Thoracic aorta (tissue), 2 donors: ENCODE measurements at regions not wholly inside any gene's neighbourhood (a gene's known extent, or its start where the extent isn't known, plus 50 kb on each side); places are given as distances from the start of the nearest gene placed in this dataset.

Experiments
- ATAC-seq: fragments of 150-250 bp; one replicate; pipeline ENCODE4 v1.8.0; 2017; ENCODE audit warnings: low read depth; ENCODE audit not compliant: insufficient number of reproducible peaks, low FRiP score
- DNase-seq: peaks from one replicate; pipeline ENCODE4 v3.0.0-alpha.2; 2020; ENCODE audit warnings: low spot score
- H3K27ac ChIP-seq, 2 donors: fragments of 200-600 bp; sonication (generic); 1 replicate in 1 of 2; 2 replicates in 1 of 2; pipeline ENCODE4 v1.5.1; 2016; ENCODE audit warnings: mild to moderate bottlenecking in 2 of 2, moderate library complexity in 2 of 2
- H3K27me3 ChIP-seq: fragments of 200-600 bp; sonication (generic); replicated peaks from 2 replicates; pipeline ENCODE4 v1.6.0; 2016; ENCODE audit warnings: mild to moderate bottlenecking; ENCODE audit not compliant: insufficient read depth
- H3K36me3 ChIP-seq: fragments of 200-600 bp; sonication (generic); one replicate; pipeline ENCODE4 v1.5.1; 2016
- H3K4me1 ChIP-seq, 2 donors: fragments of 200-600 bp; sonication (generic); 1 replicate in 1 of 2; 2 replicates in 1 of 2; pipeline versions ENCODE4 v1.5.1 to v1.6.0; 2016; ENCODE audit warnings: low read depth in 2 of 2, mild to moderate bottlenecking in 1 of 2; ENCODE audit not compliant: control insufficient read depth in 1 of 2
- H3K4me3 ChIP-seq: fragments of 200-600 bp; sonication (generic); 2 replicates; pipeline ENCODE4 v1.5.1; 2016; ENCODE audit warnings: mild to moderate bottlenecking
- H3K9me3 ChIP-seq: fragments of 200-600 bp; sonication (generic); 2 replicates; pipeline ENCODE4 v1.5.1; 2016
- CTCF ChIP-seq: fragments of 200-600 bp; sonication (generic); IDR thresholded peaks from one replicate; pipeline ENCODE4 v1.5.1; 2019; ENCODE audit warnings: antibody characterized with exemption

- Histone ChIP-seq H3K27ac (no peak overlapping the region), H3K27me3 (no peaks in the 10 kb centered on the region), H3K4me1 (no peaks in the 10 kb centered on the region), H3K36me3 (no peaks in the 10 kb centered on the region), H3K9me3 (no peaks in the 10 kb centered on the region), H3K4me3 (no peak overlapping the region)
- DNase-seq (no peak), ATAC-seq (no peak)
- TF ChIP-seq CTCF: no peak
Measured at GRCh38 chr14:62329427-62329826, 567.2 kb downstream of the SNAPC1 start.

GRCh38 chr14:62347562-62348011 lies 585.4 kb downstream of the SNAPC1 start:
- H3K36me3 ChIP-seq: no peaks in the 10 kb centered on the region
- ATAC-seq: no peak
- H3K9me3 ChIP-seq: peaks cover 5% of the 10 kb centered on the region
- no peak overlapping the region for H3K4me3 ChIP-seq
- no peaks in the 10 kb centered on the region for H3K4me1 ChIP-seq
- no peak for DNase-seq
- no peak overlapping the region for H3K27ac ChIP-seq
- no peak for TF ChIP-seq CTCF
- H3K27me3 ChIP-seq: no peaks in the 10 kb centered on the region

- Histone ChIP-seq H3K27ac (no peak overlapping the region), H3K4me3 (no peak overlapping the region), H3K4me1 (no peaks in the 10 kb centered on the region), H3K36me3 (no peaks in the 10 kb centered on the region), H3K27me3 (no peaks in the 10 kb centered on the region), H3K9me3 (peaks cover 10% of the 10 kb centered on the region)
- DNase-seq (no peak), ATAC-seq (no peak)
- no peak for TF ChIP-seq CTCF
Measured at GRCh38 chr14:62357362-62357761, 595.1 kb downstream of the SNAPC1 start.

- ATAC-seq (no peak), DNase-seq (no peak)
- Histone ChIP-seq H3K27ac (no peak overlapping the region), H3K36me3 (no peaks in the 10 kb centered on the region), H3K9me3 (no peaks in the 10 kb centered on the region), H3K4me3 (no peak overlapping the region), H3K27me3 (no peaks in the 10 kb centered on the region), H3K4me1 (no peaks in the 10 kb centered on the region)
- no peak for TF ChIP-seq CTCF
Measured at GRCh38 chr14:62364161-62364560, 601.9 kb downstream of the SNAPC1 start.

- no peak for ATAC-seq
- H3K4me3 ChIP-seq: no peak overlapping the region
Measured at GRCh38 chr14:62364800-62365280, 602.6 kb downstream of the SNAPC1 start.

More at GRCh38 chr14:62364800-62365280, 602.6 kb downstream of the SNAPC1 start:
- no peaks in the 10 kb centered on the region for H3K27me3 ChIP-seq
- DNase-seq: no peak
- no peaks in the 10 kb centered on the region for H3K36me3 ChIP-seq
- H3K9me3 ChIP-seq: no peaks in the 10 kb centered on the region
- H3K4me1 ChIP-seq: no peaks in the 10 kb centered on the region
- H3K27ac ChIP-seq: no peak overlapping the region
- no peak for TF ChIP-seq CTCF
